ENCODE measurements at regions not wholly inside any gene's neighbourhood (a gene's known extent, or its start where the extent isn't known, plus 50 kb on each side); places are given as distances from the start of the nearest gene placed in this dataset.

- TF ChIP-seq IKZF1 (conservative IDR thresholded peaks at IDR 0.05) (no peak), CBFB (IDR thresholded peaks at IDR 0.05; ENCODE audit: low read depth) (no peak), BRCA1 (IDR thresholded peaks at IDR 0.05; ENCODE audit: low read depth, low read length) (no peak), MXI1 (IDR thresholded peaks at IDR 0.05; ENCODE audit: low read depth, low read length) (no peak), ZNF274 (IDR thresholded peaks at IDR 0.05; ENCODE audit: insufficient read depth, insufficient read length) (no peak), FOS (IDR thresholded peaks at IDR 0.05; ENCODE audit: borderline replicate concordance, extremely low read depth, insufficient read length) (no peak), YY1 (IDR thresholded peaks at IDR 0.05; ENCODE audit: low read depth, low read length) (no peak), CTCF (IDR thresholded peaks at IDR 0.05 in 2 of 3, conservative IDR thresholded peaks at IDR 0.05 in 1 of 3; ENCODE audit: control insufficient read depth in 2 of 3, extremely low read depth in 1 of 3, insufficient read depth in 1 of 3, low read depth in 3 of 3, low read length in 3 of 3) (no peak), POLR2AphosphoS5 (IDR thresholded peaks at IDR 0.05; ENCODE audit: low read length) (no peak), MAX (IDR thresholded peaks at IDR 0.05; ENCODE audit: low read depth, low read length) (no peak), USF1 (IDR thresholded peaks at IDR 0.05; ENCODE audit: borderline replicate concordance, extremely low read length, insufficient read depth, low read depth, low read length) (no peak)
These were observed 54.3 kb upstream of the APCDD1L start for GRCh38 chr20:58569241-58570125.

Measured in GM12878 (cell line).